ENCODE measurements at regions not wholly inside any gene's neighbourhood (a gene's known extent, or its start where the extent isn't known, plus 50 kb on each side); places are given as distances from the start of the nearest gene placed in this dataset.

DNA sequence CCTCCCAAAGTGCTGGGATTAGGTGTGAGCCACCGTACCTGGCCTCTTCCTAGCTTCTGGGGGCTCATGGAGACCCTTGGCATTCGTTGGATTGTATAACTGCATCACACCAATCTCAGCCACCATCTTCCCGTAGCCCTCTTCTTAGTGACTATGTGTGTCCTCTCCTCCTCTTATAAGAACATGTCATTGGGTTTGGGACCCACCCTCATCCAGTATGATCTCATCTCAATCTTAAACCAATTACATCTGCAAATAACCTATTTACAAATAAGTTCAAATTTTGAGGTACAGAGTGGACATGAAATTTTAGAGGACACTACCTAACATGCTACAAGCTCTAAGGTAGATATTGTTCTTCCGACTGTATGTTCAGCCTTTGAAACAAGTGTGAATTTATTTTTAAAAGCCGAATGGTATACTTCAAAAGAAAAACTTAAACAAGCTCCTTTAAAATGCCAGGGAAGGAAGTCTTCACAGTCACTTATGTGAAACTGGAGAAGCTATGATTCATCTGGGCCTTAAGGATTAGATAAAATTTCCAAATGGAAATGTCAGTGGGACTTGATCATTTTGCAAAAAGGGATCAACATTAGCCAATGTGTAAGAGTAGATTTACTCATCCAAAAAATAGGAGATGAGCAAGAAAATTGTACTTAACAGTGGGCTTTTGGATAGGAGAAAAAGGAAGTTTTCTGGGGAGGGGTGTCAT is 225.7 kb downstream of the MEX3B start:
- DNase-seq (ENCODE audit: low read depth, low spot score) (no peak), FAIRE-seq (no peak)
- dilution Hi-C loops (cut with MboI; ENCODE audit: extremely low pct_ligation_motif_present, low sequenced_read_pairs) (no loop called here), intact Hi-C loops (cut with micrococcal nuclease) (no loop called here)
- no peaks in the 10 kb centered on the region for H4K20me1 ChIP-seq (replicated peaks; ENCODE audit: control insufficient read depth, extremely low read depth, insufficient read depth, low read length)
- POLR2A ChIA-PET: no interaction called here
- H3K4me2 ChIP-seq (ENCODE audit: insufficient read depth, low read length): no peak overlapping the region
- no peak overlapping the region for H3K27ac ChIP-seq (ENCODE audit: insufficient read depth, low read depth, low read length)
- no peaks in the 10 kb centered on the region for H3K9me1 ChIP-seq (replicated peaks; ENCODE audit: control insufficient read depth, extremely low read depth, insufficient read depth, low read length)
- CTCF ChIA-PET: no interaction called here
- no peaks in the 10 kb centered on the region for H3K36me3 ChIP-seq (ENCODE audit: control insufficient read depth in 2 of 2, extremely low read depth in 1 of 2, insufficient read depth in 2 of 2, low read length in 2 of 2)
- H2AFZ ChIP-seq (ENCODE audit: low read depth, low read length): no peak overlapping the region
- BruUV-seq (replicated peaks): no TSS peak
- H3K4me1 ChIP-seq (ENCODE audit: control insufficient read depth, extremely low read depth, insufficient read depth, low read length): no peaks in the 10 kb centered on the region
- no peaks in the 10 kb centered on the region for H3K27me3 ChIP-seq (ENCODE audit: control insufficient read depth in 2 of 2, insufficient read depth in 2 of 2, low read length in 2 of 2)
- no peak overlapping the region for H3K9ac ChIP-seq (replicated peaks; ENCODE audit: extremely low read depth, insufficient read depth, low read length)
- no peaks in the 10 kb centered on the region for H3K9me3 ChIP-seq (replicated peaks; ENCODE audit: control insufficient read depth, insufficient read depth, low read length)
- no peak for TF ChIP-seq MYC (IDR thresholded peaks at IDR 0.05; ENCODE audit: low read depth, low read length)
- H3K4me3 ChIP-seq (replicated peaks in 1 of 3; ENCODE audit: insufficient read depth in 1 of 3, low read depth in 1 of 3, low read length in 3 of 3): no peak overlapping the region
- no peaks in the 10 kb centered on the region for H3K79me2 ChIP-seq (ENCODE audit: control insufficient read depth, insufficient read depth, low read length)

DNA sequence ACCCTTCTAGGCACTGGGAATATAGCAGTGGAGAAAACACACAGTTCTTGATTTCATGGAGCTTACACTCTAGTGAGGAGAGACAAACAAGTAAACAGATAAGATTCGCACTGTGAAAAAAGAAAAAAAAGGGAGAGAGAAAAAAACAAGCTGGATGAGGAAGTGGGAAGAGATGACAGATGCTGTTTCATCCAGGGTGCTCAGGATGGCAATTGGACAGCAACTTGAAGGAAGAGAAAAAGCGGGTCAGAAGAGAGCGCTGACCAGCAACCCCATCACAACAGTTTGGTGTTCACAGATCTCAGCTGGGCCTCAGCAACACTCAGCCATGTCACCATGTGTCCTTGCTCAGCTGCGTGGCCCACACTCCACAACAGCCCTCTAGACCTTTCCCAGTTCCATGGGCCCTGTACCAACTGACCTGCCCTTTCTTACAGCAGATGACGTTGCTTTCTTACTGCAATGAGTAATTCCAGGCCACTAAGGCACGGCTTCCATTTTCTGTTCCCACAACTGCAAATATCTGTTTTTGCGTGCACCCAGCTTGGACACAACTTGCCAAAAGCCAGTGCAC is 230.8 kb downstream of the MEX3B start:
- Histone ChIP-seq H4K20me1 (replicated peaks; ENCODE audit: control insufficient read depth, extremely low read depth, insufficient read depth, low read length) (no peaks in the 10 kb centered on the region), H3K4me1 (ENCODE audit: control insufficient read depth, extremely low read depth, insufficient read depth, low read length) (no peaks in the 10 kb centered on the region), H3K27ac (ENCODE audit: insufficient read depth, low read depth, low read length) (no peak overlapping the region), H2AFZ (ENCODE audit: low read depth, low read length) (no peak overlapping the region), H3K9me1 (replicated peaks; ENCODE audit: control insufficient read depth, extremely low read depth, insufficient read depth, low read length) (no peaks in the 10 kb centered on the region), H3K4me3 (replicated peaks in 1 of 3; ENCODE audit: insufficient read depth in 1 of 3, low read depth in 1 of 3, low read length in 3 of 3) (no peak overlapping the region), H3K9ac (replicated peaks; ENCODE audit: extremely low read depth, insufficient read depth, low read length) (no peak overlapping the region), H3K79me2 (ENCODE audit: control insufficient read depth, insufficient read depth, low read length) (no peaks in the 10 kb centered on the region), H3K9me3 (replicated peaks; ENCODE audit: control insufficient read depth, insufficient read depth, low read length) (no peaks in the 10 kb centered on the region), H3K36me3 (ENCODE audit: control insufficient read depth in 2 of 2, extremely low read depth in 1 of 2, insufficient read depth in 2 of 2, low read length in 2 of 2) (no peaks in the 10 kb centered on the region), H3K27me3 (ENCODE audit: control insufficient read depth in 2 of 2, insufficient read depth in 2 of 2, low read length in 2 of 2) (no peaks in the 10 kb centered on the region), H3K4me2 (ENCODE audit: insufficient read depth, low read length) (no peak overlapping the region)
- intact Hi-C loops (cut with micrococcal nuclease): no loop called here
- TF ChIP-seq MYC (IDR thresholded peaks at IDR 0.05; ENCODE audit: low read depth, low read length): no peak
- TF ChIP-seq, protein P1, sequence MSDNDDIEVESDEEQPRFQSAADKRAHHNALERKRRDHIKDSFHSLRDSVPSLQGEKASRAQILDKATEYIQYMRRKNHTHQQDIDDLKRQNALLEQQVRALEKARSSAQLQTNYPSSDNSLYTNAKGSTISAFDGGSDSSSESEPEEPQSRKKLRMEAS (IDR thresholded peaks at IDR 0.05; ENCODE audit: insufficient read depth, insufficient read length): no peak
- no peak for TF ChIP-seq POLR2AphosphoS5 (IDR thresholded peaks at IDR 0.05; ENCODE audit: insufficient read depth, low read depth, low read length)
- DNase-seq (ENCODE audit: low read depth, low spot score): no peak
- ChIA-PET CTCF (no interaction called here), POLR2A (no interaction called here)
- dilution Hi-C loops (cut with MboI; ENCODE audit: extremely low pct_ligation_motif_present, low sequenced_read_pairs): no loop called here
- BruUV-seq (replicated peaks): no TSS peak
- FAIRE-seq: no peak
